GM18517 (cell line): ENCODE measurements at regions not wholly inside any gene's neighbourhood (a gene's known extent, or its start where the extent isn't known, plus 50 kb on each side); places are given as distances from the start of the nearest gene placed in this dataset.

Experiments used
- ATAC-seq: cut with Tn5 transposase; IDR thresholded peaks from one replicate; pipeline ENCODE4 v1.9.1; 2021; ENCODE audit warnings: mild to moderate bottlenecking, moderate library complexity; ENCODE audit not compliant: unreplicated experiment

GRCh38 chr2:150417278-150417677 is 70.2 kb downstream of the RND3 start:
- ATAC-seq = no peak

- no peak for ATAC-seq
Measured at GRCh38 chr2:150415022-150415421, 72.4 kb downstream of the RND3 start.

GRCh38 chr2:150413910-150414309 is 73.6 kb downstream of the RND3 start:
- no peak for ATAC-seq

GRCh38 chr2:150413366-150413765 is 74.1 kb downstream of the RND3 start:
- no peak for ATAC-seq

- no peak for ATAC-seq
Measured at GRCh38 chr2:150410809-150411208, 76.7 kb downstream of the RND3 start.

GRCh38 chr2:150409196-150409595 is 78.3 kb downstream of the RND3 start:
- no peak for ATAC-seq

GRCh38 chr2:150404147-150404546 is 83.3 kb downstream of the RND3 start:
- ATAC-seq = peak; percentile 42

- ATAC-seq = peak; percentile 98
Measured at GRCh38 chr2:150403457-150403856, 84.0 kb downstream of the RND3 start.

GRCh38 chr2:150402953-150403352 is 84.5 kb downstream of the RND3 start:
- ATAC-seq = no peak

- ATAC-seq = no peak
Measured at GRCh38 chr2:150400849-150401248, 86.6 kb downstream of the RND3 start.

- ATAC-seq = no peak
Measured at GRCh38 chr2:150392614-150393013, 94.9 kb downstream of the RND3 start.

GRCh38 chr2:150391779-150392178 is 95.7 kb downstream of the RND3 start:
- peak; percentile 71 for ATAC-seq

- no peak for ATAC-seq
Measured at GRCh38 chr2:150389447-150389846, 98.0 kb downstream of the RND3 start.

- no peak for ATAC-seq
Measured at GRCh38 chr2:150388289-150388625, 99.2 kb downstream of the RND3 start.

- no peak for ATAC-seq
Measured at GRCh38 chr2:150387586-150388288, 99.7 kb downstream of the RND3 start.

GRCh38 chr2:150385211-150385610 is 102.3 kb downstream of the RND3 start:
- ATAC-seq = no peak

- ATAC-seq = no peak
Measured at GRCh38 chr2:150383587-150383986, 103.9 kb downstream of the RND3 start.

- no peak for ATAC-seq
Measured at GRCh38 chr2:150379166-150379565, 108.3 kb downstream of the RND3 start.

GRCh38 chr2:150378686-150379085 is 108.8 kb downstream of the RND3 start:
- ATAC-seq = no peak

GRCh38 chr2:150376553-150377335 is 110.7 kb downstream of the RND3 start:
- no peak for ATAC-seq

- no peak for ATAC-seq
Measured at GRCh38 chr2:150375333-150375732, 112.1 kb downstream of the RND3 start.

- ATAC-seq = no peak
Measured at GRCh38 chr2:150374492-150374891, 113.0 kb downstream of the RND3 start.
